Mesendoderm (in vitro differentiated cells): ENCODE measurements at regions not wholly inside any gene's neighbourhood (a gene's known extent, or its start where the extent isn't known, plus 50 kb on each side); places are given as distances from the start of the nearest gene placed in this dataset.

Experiments
- DNase-seq: peaks from one replicate; pipeline ENCODE4 v3.0.0; 2013
- H2AK5ac ChIP-seq: 2 replicates; pipeline ENCODE4 v1.6.1; 2013; ENCODE audit warnings: low read length, inconsistent platforms
- H2BK120ac ChIP-seq: 2 replicates; pipeline ENCODE4 v1.6.1; 2013; ENCODE audit warnings: low read depth, mild to moderate bottlenecking, low read length, moderate library complexity, mixed read lengths
- H2BK15ac ChIP-seq: replicated peaks from 2 replicates; pipeline ENCODE4 v1.6.1; 2013; ENCODE audit warnings: low read depth, mild to moderate bottlenecking, moderate library complexity
- H2BK5ac ChIP-seq: 2 replicates; pipeline ENCODE4 v1.6.1; 2013; ENCODE audit warnings: low read length, inconsistent platforms
- H3K18ac ChIP-seq: 2 replicates; pipeline ENCODE4 v1.6.1; 2013; ENCODE audit warnings: mild to moderate bottlenecking, low read length, mixed read lengths
- H3K23ac ChIP-seq: one replicate; pipeline ENCODE4 v1.6.1; 2013; ENCODE audit warnings: low read length
- H3K27ac ChIP-seq: 2 replicates; pipeline ENCODE4 v1.5.1; 2013; ENCODE audit warnings: low read depth, mild to moderate bottlenecking, inconsistent platforms, low read length, moderate library complexity
- H3K27me3 ChIP-seq: 2 replicates; pipeline ENCODE4 v1.6.1; 2013; ENCODE audit warnings: low read length, control low read depth, mild to moderate bottlenecking, inconsistent platforms; ENCODE audit not compliant: insufficient read depth, poor library complexity
- H3K36me3 ChIP-seq: 2 replicates; pipeline ENCODE4 v1.6.1; 2013; ENCODE audit warnings: low read length, inconsistent platforms; ENCODE audit not compliant: control insufficient read depth, insufficient read depth
- H3K4ac ChIP-seq: one replicate; pipeline ENCODE4 v1.6.1; 2013; ENCODE audit warnings: low read depth, mild to moderate bottlenecking, low read length, moderate library complexity
- H3K4me1 ChIP-seq: 2 replicates; pipeline ENCODE4 v1.6.1; 2013; ENCODE audit warnings: low read depth, low read length, inconsistent platforms; ENCODE audit not compliant: control insufficient read depth
- H3K4me2 ChIP-seq: 2 replicates; pipeline ENCODE4 v1.6.1; 2013; ENCODE audit warnings: low read length
- H3K4me3 ChIP-seq: 2 replicates; pipeline ENCODE4 v1.5.1; 2013; ENCODE audit warnings: mild to moderate bottlenecking, low read length
- H3K56ac ChIP-seq: one replicate; pipeline ENCODE4 v1.6.1; 2013; ENCODE audit warnings: low read length
- H3K79me1 ChIP-seq: 2 replicates; pipeline ENCODE4 v1.6.1; 2013; ENCODE audit warnings: low read length, inconsistent platforms
- H3K79me2 ChIP-seq: 2 replicates; pipeline ENCODE4 v1.6.1; 2013; ENCODE audit warnings: mild to moderate bottlenecking, low read length; ENCODE audit not compliant: control insufficient read depth, insufficient read depth
- H3K9ac ChIP-seq: 2 replicates; pipeline ENCODE4 v1.6.1; 2013; ENCODE audit warnings: low read length, inconsistent platforms
- H4K5ac ChIP-seq: one replicate; pipeline ENCODE4 v1.6.1; 2013; ENCODE audit warnings: low read length
- H4K8ac ChIP-seq: one replicate; pipeline ENCODE4 v1.6.1; 2013; ENCODE audit warnings: low read depth, mild to moderate bottlenecking, control low read depth, low read length, moderate library complexity
- WGBS: extraction: QIAGEN DNeasy Blood & Tissue Kit; methylation state at CpG from one replicate; pipeline ENCODE4 v1.1.7; 2013; ENCODE audit warnings: low lambda C conversion rate, missing lambda C conversion rate; ENCODE audit not compliant: insufficient coverage; ENCODE audit errors: extremely low coverage; 5-methylcytosine and 5-hydroxymethylcytosine counted together

DNA sequence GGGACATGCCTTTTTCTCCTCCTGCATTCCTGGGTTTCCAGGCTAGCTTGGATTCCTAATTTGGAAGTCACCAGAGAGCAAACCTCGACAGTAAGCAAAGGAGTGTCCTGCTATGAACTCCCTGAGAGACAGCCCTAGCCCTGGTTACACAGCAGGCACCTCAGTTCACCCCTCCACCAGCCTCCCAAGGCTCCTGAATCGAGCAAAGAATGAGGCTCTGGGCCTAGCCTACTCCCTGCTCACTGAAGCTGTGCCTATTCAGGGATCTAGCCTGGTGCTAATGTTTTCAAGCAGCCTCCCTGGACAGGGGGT, 66.7 kb upstream of the RMDN2 start:
- Histone ChIP-seq H3K23ac (no peak overlapping the region), H3K18ac (no peak overlapping the region), H3K79me2 (no peaks in the 10 kb centered on the region), H3K4me2 (no peak overlapping the region), H4K5ac (no peak overlapping the region), H2BK15ac (no peak overlapping the region), H3K4me3 (no peak overlapping the region), H3K4me1 (no peaks in the 10 kb centered on the region), H3K27ac (no peak overlapping the region), H3K79me1 (no peaks in the 10 kb centered on the region), H4K8ac (no peak overlapping the region), H2BK120ac (no peak overlapping the region), H3K36me3 (no peaks in the 10 kb centered on the region), H3K4ac (no peak overlapping the region), H3K27me3 (no peaks in the 10 kb centered on the region), H3K9ac (no peak overlapping the region), H2BK5ac (no peak overlapping the region), H3K56ac (no peak overlapping the region), H2AK5ac (no peak overlapping the region)
- DNase-seq = peak; percentile 56
- no CpG with 5 or more reads among the region's 2 CpGs for WGBS

DNA sequence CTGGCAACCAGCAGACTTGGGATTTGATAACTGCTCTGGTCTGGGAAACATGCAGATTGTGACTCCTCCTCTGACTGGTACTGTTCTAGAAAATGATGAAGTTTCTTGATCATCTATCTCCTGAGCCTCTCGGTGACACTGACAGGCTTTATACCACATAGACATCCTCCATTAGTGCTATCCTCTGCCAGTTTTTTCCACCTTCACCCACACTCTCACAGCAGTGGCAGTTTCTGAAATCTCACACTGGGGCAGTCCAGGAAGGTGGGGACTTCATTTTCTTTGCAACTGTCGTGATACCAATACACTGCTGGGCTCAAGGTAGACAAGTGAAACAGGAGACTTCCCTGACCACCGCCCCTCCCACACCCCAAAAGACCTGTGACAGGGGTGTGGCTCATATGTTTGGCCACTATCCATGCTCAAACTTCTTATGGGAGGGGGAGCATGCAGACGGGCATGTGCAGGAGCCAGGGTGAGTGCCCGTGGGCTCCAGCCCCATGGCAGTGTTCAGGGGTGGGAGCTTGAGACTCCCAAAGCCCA, 66.3 kb upstream of the RMDN2 start:
- no peaks in the 10 kb centered on the region for H3K27me3 ChIP-seq
- H3K23ac ChIP-seq = no peak overlapping the region
- no peak overlapping the region for H2AK5ac ChIP-seq
- no peaks in the 10 kb centered on the region for H3K36me3 ChIP-seq
- no peak overlapping the region for H3K4ac ChIP-seq
- no peak overlapping the region for H3K18ac ChIP-seq
- H3K9ac ChIP-seq = no peak overlapping the region
- no peak overlapping the region for H2BK15ac ChIP-seq
- H3K79me2 ChIP-seq = no peaks in the 10 kb centered on the region
- no peak overlapping the region for H4K8ac ChIP-seq
- H3K27ac ChIP-seq = no peak overlapping the region
- H3K4me1 ChIP-seq = no peaks in the 10 kb centered on the region
- H3K4me2 ChIP-seq = no peak overlapping the region
- H4K5ac ChIP-seq = no peak overlapping the region
- H3K56ac ChIP-seq = no peak overlapping the region
- H2BK5ac ChIP-seq = no peak overlapping the region
- DNase-seq = no peak
- H3K4me3 ChIP-seq = no peak overlapping the region
- no CpG with 5 or more reads among the region's 5 CpGs for WGBS
- no peak overlapping the region for H2BK120ac ChIP-seq
- H3K79me1 ChIP-seq = no peaks in the 10 kb centered on the region

GRCh38 chr2:37862620-37863019, 62.5 kb upstream of the RMDN2 start:
- no CpG with 5 or more reads among the region's 5 CpGs for WGBS
- Histone ChIP-seq H3K9ac (no peak overlapping the region), H3K56ac (no peak overlapping the region)

DNA sequence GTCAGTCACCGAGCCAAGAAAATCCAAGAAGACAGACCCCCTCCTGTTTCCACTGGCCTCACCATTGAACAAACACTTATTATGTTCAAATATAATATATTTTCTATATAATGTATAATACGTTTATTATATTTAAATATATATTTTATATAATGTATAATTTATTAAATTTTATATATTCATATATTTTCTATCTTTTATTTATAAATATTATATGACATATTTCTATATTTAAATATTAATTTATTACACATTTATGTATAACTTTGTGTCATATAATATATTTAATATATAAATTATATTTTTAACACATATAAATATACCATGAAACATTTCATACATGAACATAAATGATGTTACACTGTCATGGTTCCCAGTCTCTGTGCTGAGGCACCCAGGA, 60.9 kb upstream of the RMDN2 start:
- Histone ChIP-seq H3K79me2 (no peaks in the 10 kb centered on the region), H4K8ac (no peak overlapping the region), H3K79me1 (no peaks in the 10 kb centered on the region), H3K36me3 (no peaks in the 10 kb centered on the region), H3K4ac (no peak overlapping the region), H3K27me3 (no peaks in the 10 kb centered on the region), H2BK15ac (no peak overlapping the region), H2BK120ac (no peak overlapping the region), H2BK5ac (no peak overlapping the region), H3K4me1 (peaks cover 4% of the 10 kb centered on the region), H3K27ac (no peak overlapping the region), H3K4me3 (no peak overlapping the region), H2AK5ac (no peak overlapping the region), H3K18ac (no peak overlapping the region), H4K5ac (no peak overlapping the region), H3K23ac (no peak overlapping the region), H3K56ac (no peak overlapping the region), H3K4me2 (no peak overlapping the region), H3K9ac (no peak overlapping the region)
- no CpG with 5 or more reads among the region's 2 CpGs for WGBS
- no peak for DNase-seq

More at GRCh38 chr2:37862620-37863019, 62.5 kb upstream of the RMDN2 start:
- Histone ChIP-seq H3K4ac (no peak overlapping the region), H3K4me1 (no peaks in the 10 kb centered on the region), H3K4me3 (no peak overlapping the region), H3K23ac (no peak overlapping the region), H4K5ac (no peak overlapping the region), H3K4me2 (no peak overlapping the region), H3K27me3 (no peaks in the 10 kb centered on the region), H3K36me3 (no peaks in the 10 kb centered on the region), H3K27ac (no peak overlapping the region), H3K79me2 (no peaks in the 10 kb centered on the region), H2BK5ac (no peak overlapping the region), H2BK120ac (no peak overlapping the region), H4K8ac (no peak overlapping the region), H2BK15ac (no peak overlapping the region), H2AK5ac (no peak overlapping the region), H3K18ac (no peak overlapping the region), H3K79me1 (no peaks in the 10 kb centered on the region)
- DNase-seq = no peak

DNA sequence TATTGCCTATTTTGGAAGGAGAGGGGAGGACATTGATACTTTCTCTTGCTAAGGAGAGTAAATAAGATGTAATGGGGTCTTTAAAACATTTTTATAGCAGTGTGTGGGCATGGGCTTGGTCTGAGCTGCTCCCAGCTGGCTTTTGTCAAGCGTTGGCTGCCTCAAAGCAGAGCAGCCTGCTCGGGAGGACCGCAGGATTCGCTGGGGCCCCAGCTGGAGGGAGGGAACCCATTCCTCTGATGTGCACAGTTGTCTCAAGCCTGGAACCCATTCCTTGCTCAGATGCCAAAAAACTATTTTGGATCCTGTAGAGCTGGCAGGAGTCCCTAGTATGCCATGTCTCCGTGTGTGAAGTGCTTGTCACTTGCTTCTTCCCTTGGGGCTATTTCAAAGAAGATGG, 59.4 kb upstream of the RMDN2 start:
- WGBS = no CpG with 5 or more reads among the region's 5 CpGs
- no peak overlapping the region for H2BK15ac ChIP-seq
- H3K4me3 ChIP-seq = no peak overlapping the region
- H3K27ac ChIP-seq = no peak overlapping the region
- H2BK120ac ChIP-seq = no peak overlapping the region
- no peaks in the 10 kb centered on the region for H3K79me2 ChIP-seq
- no peak overlapping the region for H2BK5ac ChIP-seq
- no peak overlapping the region for H4K8ac ChIP-seq
- H3K4ac ChIP-seq = no peak overlapping the region
- no peaks in the 10 kb centered on the region for H3K79me1 ChIP-seq
- H3K56ac ChIP-seq = no peak overlapping the region
- no peak for DNase-seq
- H3K18ac ChIP-seq = no peak overlapping the region
- H3K27me3 ChIP-seq = no peaks in the 10 kb centered on the region
- no peak overlapping the region for H3K23ac ChIP-seq
- no peak overlapping the region for H3K9ac ChIP-seq
- H3K36me3 ChIP-seq = no peaks in the 10 kb centered on the region
- no peak overlapping the region for H4K5ac ChIP-seq
- H3K4me2 ChIP-seq = no peak overlapping the region
- peaks cover 4% of the 10 kb centered on the region for H3K4me1 ChIP-seq
- no peak overlapping the region for H2AK5ac ChIP-seq

- DNase-seq = no peak
- no peaks in the 10 kb centered on the region for H3K27me3 ChIP-seq
- no peak overlapping the region for H3K4me3 ChIP-seq
- H3K56ac ChIP-seq = no peak overlapping the region
- no peak overlapping the region for H3K27ac ChIP-seq
- no peak overlapping the region for H3K4me2 ChIP-seq
- no peaks in the 10 kb centered on the region for H3K79me2 ChIP-seq
- peaks cover 4% of the 10 kb centered on the region for H3K4me1 ChIP-seq
- no peaks in the 10 kb centered on the region for H3K79me1 ChIP-seq
- H3K18ac ChIP-seq = no peak overlapping the region
- H2BK5ac ChIP-seq = no peak overlapping the region
- H3K4ac ChIP-seq = no peak overlapping the region
- no peak overlapping the region for H2AK5ac ChIP-seq
- H3K36me3 ChIP-seq = no peaks in the 10 kb centered on the region
- no peak overlapping the region for H3K9ac ChIP-seq
- H4K5ac ChIP-seq = no peak overlapping the region
- H4K8ac ChIP-seq = no peak overlapping the region
- H3K23ac ChIP-seq = no peak overlapping the region
- no peak overlapping the region for H2BK15ac ChIP-seq
- H2BK120ac ChIP-seq = no peak overlapping the region
- no CpG with 5 or more reads among the region's 5 CpGs for WGBS
Observed at GRCh38 chr2:37866171-37866934, 58.7 kb upstream of the RMDN2 start.
